EL (cell line): ENCODE measurements at regions not wholly inside any gene's neighbourhood (a gene's known extent, or its start where the extent isn't known, plus 50 kb on each side); places are given as distances from the start of the nearest gene placed in this dataset.
"Not testable (repeated sequence)": the region's sequence is repeated elsewhere in the genome, so short reads cannot be mapped to it uniquely, and the experiment has no call there.

Experiments
- DNase-seq: peaks from one replicate; pipeline ENCODE4 v3.0.0-alpha.2; 2016

DNA sequence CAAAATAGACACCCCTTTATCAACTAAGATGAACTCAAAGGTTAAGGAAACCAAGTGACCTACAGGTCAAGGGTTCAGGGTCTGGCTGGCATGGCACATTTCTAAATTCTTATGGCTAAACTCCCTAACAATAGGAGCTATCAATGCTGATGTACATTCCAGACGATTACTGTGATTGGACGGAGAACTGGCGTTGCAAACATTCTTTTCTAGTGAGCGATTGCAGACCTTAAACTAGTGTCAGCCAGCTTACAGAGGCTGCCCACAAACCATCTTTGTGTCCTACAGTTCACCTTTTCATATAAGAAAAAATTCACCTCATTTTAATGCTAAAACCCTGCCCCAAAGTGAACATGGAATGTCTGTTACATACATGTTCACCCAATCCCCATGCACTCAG is 382.9 kb downstream of the MAT2B start:
- peak; percentile 43 for DNase-seq

DNA sequence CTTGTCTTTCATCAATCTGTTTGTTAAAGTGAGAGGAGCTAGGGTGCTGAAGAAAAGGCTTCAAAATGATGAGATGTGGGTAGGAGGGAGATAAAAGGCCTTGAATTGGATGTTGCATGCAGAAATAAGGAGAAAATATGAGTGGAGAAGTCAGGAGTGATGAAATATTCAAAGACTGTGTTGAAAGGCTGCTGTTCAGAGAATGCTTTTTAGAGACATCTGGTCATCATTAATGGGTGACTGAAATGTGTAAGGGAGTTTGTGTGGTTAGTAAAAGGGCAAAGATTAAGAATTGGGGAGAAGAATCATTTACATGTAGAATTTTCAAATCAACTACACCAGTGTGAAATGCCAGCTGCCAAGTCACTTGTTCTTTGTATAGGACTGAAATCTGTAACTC is 383.9 kb downstream of the MAT2B start:
- peak; percentile 70 for DNase-seq

DNA sequence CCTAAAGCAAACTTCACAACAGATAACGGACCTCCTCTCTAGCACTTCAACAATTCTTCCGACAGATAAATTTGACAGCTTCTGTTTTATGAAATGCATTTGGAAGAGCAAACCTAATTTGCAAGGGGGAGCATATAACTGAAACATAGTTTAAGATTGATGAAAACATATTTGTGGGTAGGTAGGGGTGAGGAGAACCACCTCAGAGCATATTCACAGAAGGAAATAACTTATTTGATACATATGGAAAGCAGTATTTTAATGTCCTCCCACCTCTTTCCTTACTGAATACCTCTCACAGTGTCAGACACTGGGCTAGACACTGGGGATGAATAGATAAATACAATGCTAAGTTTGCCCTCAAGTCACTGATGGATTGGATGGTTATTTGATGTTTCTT is 384.8 kb downstream of the MAT2B start:
- DNase-seq: no peak

DNA sequence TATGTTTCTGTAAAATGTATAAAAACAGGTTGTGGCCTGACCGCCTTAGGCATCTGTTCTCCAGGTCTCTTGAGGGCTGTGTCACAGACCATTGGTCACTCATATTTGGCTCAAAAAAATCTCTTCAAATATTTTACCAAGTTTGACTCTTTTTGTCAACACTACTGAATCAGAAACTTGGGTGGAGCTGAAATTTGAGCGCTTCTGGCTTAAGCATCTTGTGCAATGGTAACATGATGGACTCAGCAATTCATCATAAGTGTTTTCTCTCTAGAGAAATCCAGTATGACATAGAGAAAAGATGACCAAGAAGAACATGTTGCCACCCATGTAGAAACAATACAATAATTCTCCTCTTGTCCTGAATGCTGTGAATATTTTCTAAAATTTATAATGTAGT is 387.9 kb downstream of the MAT2B start:
- no peak for DNase-seq

DNA sequence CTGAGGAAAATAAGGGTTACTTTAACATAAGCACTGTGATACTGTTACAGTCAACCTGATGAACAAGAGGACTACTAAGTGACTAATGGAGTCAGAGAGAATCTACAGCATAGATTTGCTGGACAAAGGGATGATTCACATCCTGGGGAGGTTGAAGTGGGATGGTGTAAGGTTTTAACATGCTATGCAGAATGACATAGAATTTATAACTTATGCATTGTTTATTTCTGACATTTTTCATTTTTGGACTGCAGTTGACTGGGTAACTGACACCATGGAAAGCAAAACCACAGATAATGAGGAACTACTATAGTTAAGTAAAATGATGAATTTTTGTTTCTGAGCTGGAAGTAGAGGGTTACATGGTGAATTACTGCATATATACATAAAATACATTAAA is 389.2 kb downstream of the MAT2B start:
- peak; percentile 67 for DNase-seq

DNA sequence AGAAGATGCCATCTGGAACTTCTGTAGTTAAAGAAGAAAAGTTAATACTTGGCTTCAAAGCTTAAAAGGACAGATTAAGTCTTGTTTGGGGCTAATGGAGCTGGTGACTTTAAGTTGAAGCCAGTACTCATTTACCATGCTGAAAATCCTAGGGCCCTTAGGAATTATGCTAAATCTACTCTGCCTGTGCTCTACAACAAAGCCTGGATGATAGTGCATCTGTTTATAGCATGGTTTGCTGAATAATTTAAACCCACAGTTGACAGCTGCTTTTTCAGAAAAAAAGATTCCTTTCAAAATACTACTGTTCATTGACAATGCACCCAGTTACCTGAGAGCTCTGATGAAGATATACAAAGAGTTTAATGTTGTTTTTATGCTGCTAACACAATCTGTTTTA is 393.5 kb downstream of the MAT2B start:
- no peak for DNase-seq

DNA sequence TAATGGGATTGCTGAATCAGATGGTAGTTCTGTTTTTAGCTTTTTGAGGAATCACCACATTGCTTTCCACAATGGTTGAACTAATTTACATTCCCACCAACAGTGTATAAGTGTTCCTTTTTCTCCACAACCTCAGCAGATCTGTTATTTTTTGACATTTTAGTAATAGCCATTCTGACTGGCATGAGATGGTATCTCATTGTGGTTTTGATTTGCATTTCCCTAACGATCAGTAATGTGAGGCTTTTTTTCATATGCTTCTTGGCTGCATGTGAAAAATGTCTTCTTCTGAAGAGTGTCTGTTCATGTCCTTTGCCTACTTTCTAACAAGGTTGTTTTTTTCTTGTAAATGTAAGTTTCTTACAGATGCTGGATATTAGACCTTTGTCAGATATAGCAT is 402.4 kb downstream of the MAT2B start:
- not testable (repeated sequence) for DNase-seq

DNA sequence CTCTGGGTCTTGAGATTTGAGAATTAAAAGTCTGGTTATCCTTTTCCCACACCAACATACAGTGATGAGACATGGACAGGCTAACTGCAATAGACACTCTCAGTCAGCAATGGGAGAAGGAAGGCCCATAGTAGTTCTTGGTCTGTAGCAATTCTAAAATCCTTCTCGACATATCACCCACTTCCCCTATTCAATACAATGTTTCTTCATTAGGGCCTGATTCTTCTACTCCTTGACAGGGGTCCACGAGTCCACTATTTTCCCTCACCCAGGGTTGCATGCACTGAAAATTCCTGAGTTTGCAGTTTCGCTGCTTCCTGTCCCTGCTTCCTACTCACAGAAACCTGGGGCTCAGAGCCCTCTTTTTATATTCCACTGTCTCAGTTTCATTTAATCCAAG is 402.8 kb downstream of the MAT2B start:
- DNase-seq: no peak

DNA sequence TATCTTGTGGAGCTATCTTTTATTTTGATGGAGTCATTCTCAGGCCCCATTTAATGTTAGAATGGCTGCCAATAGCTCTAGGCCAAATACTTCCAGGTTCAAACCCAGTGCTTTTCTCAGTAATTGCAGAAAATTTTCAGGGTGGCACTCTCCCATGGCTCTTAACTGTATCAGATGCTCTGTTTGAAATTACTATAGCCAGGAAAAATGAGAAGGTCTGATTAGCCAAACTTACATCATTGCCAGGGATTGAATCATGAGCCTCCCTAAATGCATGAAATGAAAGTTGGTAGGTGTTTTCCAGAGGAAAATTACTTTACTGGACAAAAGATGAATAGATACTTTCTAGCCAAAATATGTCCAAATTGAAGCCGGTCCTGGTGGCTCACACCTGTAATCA is 404.8 kb downstream of the MAT2B start:
- DNase-seq: no peak

DNA sequence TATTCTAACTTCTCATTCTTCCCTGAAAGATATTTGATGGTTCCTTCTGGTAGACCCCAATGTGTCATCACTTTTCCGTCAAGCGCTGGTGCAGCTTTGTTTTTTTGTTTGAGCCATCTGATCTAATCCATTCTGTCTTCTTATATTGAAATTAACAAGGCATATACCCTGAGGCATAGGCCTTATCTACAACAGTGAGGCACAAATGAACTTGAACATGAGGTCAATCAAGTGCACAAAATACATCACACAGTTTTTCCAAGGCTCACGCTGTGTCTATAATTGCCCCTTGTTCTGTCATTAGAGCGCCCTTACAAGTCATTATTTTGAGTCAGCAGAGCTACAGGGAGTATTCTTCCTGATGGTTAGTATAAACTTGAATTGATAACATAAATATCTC is 406.6 kb downstream of the MAT2B start:
- DNase-seq: no peak

DNA sequence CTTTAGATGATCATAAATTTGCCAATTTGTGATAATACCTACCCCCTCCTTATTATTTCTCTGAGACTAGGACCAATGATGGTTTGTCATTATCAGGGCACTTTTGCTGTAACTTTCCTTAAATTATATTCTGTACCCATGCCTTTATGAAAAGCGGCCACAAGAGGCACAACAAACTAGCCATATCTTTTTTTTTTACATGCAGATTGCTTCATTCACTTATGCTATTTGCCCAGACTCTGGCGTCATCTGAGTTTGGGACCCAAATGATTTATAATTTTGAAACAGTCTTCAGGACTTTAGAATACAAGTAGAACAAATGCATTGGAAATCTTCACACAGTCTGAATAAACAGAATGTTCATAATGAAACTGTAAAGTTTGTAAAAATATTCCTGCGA is 408.1 kb downstream of the MAT2B start:
- no peak for DNase-seq

DNA sequence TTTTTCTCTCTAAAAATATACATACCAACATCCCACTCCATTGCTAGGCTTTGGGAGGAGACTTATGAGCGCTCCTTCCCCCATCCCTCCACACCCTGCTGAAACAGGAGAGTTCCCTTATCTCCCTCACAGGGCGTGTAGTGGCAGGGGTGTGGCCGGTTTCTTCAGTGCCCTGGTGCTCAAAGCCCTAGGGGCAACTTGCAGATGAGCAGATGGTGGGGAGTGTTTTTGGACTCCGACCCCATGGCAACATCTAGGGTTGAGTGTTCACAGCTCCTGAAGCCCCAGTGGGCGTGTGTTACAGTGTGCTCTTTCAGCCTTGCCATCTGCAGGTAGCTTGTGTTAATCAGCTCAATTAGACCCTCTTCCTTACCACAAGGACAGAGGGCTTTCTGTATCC is 409.5 kb downstream of the MAT2B start:
- DNase-seq: no peak

DNA sequence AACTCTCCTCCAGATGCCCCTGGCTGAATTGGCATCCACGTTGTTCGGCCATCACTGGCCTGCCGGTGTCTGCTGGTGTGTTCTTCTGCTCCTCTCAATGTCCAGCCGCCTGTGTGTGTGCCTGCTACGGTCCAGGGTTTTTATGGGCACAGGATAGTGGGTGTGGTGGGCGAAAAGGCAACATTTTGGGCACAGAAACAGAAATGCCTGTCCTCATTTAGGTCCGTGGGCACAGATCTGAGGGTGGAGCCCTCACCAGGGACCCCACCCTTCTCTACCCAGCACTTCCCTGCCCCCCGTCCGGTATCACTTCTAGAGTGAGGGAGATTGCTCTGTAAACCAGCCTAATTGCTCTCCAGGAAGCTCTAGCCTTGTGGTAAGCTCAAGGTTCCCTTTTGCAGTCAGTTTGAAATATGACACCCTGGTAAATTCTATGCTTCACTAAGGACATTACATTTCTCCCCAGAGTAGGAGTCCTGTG is 410.1 kb downstream of the MAT2B start:
- peak; percentile 21 for DNase-seq

DNA sequence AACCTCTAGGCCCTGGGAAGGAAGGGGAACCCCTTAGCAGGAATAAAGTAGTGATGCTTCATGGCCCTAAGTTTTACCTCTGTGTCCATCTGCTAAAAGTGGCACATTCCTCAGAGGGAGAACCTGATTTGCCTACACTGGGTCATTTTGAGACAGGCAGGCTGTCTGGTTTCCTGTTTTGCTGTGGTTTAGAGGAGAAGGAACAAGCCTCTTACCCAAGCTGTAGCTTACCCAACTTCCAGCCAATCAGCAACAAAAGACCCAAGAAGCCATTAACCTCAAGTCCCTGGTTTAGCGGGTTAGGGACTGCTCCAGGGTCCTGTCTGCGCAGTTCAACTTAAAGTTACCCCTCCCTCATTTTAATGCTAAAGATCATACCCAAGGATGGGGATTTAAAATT is 411.0 kb downstream of the MAT2B start:
- DNase-seq: no peak

DNA sequence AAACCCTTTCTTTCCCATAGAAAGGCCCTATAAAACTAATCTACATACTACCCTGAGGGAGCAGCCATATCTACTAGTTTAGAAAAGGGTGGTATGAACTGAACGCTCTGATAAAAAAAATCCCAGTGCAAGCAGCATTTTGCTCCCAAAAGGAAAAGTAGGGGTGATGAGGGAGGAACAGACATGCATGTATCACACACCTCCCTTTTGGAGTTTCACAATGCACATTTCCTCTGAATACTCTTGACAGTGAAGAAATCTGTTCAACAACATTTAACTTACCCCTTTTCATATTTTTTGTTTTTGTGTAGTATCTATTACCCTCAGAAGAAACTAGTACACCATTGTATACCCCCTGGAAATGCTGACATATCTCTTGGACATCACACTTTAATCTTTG is 411.4 kb downstream of the MAT2B start:
- DNase-seq: no peak

DNA sequence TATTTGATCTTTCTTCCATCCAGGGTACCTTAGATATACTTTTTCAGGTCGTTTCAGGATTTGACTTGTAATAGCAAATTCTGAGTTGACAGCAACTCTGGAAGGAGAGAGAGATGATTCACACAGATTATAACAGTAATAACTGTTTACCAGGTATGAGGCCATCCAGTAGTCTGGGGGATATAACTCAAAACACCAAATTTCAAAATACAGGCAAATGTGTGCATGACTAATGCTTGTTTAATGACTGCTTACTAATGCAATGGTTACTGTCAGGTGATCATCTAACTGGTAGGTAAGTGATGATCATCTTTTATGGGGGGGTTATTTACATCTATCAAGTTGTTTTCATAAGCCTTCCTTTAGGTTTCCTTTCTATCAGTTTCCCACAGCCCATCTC is 412.3 kb downstream of the MAT2B start:
- DNase-seq: no peak

DNA sequence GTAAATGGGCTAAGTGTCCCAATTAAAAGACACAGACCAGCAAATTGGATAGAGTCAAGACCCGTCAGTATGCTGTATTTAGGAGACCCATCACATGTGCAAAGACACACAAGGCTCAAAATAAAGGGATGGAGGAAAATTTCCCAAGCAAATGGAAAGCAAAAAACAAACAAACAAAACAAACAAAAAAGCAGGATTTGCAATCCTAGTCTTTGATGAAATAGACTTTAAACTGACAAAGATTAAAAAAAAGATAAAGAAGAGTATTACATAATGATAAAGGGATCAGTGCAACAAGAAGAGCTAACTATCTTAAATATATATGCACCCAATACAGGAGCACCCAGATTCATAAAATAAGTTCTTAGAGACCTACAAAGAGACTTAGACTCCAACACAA is 429.6 kb downstream of the MAT2B start:
- DNase-seq: not testable (repeated sequence)

DNA sequence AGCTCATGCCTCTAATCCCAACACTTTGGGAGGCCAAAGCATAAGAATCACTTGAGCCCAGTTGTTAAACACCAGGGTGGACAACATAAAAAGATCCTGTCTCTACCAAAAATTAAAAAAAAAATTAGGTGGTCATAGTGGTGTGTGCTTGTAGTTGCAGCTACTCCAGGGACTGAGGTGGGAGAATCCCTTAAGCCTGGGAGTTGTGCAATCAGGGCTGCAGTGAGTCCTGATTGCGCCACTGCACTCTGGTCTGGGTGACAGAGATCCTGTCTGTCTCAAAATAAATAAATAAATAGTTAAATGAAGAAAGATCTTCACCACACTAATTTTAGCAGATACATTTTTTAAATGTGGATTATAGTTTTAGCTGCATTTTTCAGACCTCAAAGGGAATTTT is 433.2 kb downstream of the MAT2B start:
- peak; percentile 7 for DNase-seq

DNA sequence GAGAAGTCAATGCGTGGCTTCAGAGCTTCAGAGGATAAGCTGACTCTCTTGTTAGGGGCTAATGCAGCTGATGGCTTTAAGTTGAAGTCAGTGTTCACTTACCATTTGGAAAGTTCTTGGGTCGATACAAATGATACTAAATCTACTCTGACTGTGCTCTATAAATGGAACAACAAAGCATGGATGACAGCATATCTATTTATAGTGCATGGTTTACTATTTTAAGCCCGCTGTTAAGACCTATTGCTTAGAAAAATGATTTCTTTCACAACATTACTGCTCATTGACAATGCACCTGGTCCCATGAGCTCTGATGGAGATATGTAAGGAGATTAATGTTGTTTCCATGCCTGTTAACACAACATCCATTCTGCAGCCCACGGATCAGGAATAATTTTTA is 435.7 kb downstream of the MAT2B start:
- no peak for DNase-seq

DNA sequence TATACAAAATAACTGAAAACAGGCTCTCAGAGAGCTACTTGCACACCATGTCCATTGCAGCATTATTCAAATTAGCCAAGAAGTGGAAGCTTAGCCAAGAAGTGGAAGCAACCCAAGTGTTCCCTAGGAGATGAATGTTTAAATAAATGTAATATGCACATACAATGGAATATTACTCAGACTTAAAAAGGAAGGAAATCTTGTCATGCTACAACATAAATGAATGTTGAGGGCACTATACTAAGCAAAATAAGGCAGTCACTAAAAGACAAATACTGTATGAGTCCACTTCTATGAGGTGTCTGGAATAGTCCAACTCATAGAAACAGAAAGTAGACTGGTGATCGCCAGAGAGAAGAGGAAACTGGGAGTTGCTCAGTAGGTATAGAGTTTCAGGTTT is 438.1 kb downstream of the MAT2B start:
- no peak for DNase-seq

DNA sequence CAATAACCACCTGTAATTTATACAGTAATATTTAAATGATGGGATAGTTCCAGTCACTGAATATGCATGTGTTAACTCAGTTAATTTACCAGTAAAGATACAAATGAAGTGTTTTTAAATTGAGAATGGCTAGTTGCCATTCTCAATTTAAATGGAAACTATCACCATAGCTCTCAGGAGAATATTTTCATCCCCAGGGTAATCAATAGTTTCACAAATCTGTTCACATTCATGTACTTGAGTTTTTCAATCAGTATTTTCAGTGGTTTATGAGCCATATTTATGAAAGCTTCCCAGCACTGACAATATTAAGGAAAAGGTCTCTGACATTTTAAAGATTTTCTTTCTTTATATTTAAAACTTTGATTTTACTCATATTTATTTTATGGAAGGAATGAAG is 439.3 kb downstream of the MAT2B start:
- DNase-seq: no peak

DNA sequence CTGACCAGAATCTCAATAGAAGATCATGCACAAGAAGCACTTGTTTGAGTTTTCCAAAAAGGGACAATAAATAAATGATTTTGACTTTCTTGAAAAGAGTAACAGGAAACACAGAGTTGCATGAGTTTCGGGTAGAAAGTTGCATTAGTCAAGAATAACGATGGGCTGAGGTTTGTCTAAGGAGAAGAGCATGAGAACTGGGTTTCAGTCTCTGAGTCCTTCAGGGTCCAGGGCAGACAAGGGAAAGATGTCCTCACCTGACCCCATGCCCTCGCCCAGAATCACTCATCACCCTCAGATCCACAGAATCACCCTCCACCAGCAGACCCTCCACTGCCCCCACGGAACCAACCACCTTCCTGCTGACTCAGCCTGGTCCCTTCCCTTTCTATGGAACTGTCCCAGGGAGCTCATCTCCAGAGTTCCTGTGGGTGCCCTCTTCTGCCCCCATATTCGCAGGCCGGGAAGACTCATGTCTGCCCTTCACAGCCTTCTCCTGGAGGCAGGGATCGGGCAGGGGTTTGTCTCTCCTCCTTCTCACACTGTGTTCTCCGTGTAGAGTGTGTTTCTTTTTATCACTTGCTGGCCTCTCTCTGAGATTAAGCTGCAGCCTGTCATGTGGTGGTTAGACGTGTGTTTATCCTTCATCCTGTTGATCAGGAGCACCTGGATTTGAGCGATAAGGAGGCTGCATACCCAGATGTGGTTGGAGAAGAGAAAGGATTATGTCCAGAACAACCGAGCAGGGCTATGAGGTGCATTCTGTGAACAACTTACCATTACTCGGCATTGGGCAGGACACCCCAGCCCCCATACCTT is 442.6 kb downstream of the MAT2B start:
- no peak for DNase-seq

DNA sequence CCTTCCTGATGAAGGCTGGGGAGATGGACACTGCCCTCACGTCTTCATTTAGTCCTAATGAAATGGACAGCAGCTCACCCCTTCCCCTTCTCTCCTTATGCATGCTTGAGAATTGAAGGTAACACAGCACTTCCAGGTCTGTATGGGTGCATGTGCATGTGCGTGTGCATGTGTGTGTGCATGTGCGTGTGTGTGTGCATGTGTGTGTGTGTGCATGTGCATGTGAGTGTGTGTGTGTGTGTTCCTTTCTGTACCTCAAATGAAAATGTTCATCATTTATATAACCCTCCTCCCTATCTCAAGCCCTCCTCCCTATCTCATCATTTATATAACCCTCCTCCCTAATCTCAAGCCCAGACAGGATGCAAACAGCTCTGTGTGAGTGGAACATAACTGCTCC is 444.8 kb downstream of the MAT2B start:
- DNase-seq: no peak

DNA sequence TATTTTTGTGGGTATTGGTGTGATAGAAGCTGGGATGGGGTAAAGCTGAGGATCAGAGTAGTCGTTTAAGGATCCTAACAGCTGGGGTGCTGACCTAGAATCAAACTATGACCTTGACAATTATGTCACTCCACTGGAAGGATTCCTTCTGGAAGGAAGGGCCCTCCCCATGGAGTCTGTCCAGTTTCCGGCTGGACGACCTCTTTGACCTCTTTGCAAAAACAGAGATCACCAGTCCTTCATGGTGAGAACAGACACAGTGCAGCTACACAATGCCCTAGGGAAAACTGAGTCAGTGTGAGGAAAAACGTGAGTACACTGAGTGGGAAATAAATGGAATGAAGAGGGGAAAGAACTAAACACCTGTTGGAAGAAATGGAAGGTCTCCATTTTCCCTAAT is 445.6 kb downstream of the MAT2B start:
- DNase-seq: no peak

DNA sequence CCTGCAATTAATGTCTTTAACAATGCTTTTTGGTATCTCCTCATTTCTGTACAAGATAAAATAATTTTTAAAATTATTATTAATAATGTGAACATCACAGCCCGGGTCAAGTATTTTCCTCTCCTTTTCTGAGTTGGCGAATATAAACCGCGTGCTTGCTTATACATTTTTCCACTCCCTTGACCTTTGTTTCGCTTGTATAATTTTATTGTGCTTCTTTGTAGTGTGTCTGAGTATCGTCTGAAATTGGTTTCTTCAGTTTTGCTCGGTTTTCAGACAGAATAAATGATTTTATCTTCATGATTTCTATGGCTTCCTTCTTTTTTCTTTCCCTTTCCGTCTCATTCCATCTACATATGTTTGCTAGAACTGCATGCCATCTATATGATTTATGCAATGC is 448.5 kb downstream of the MAT2B start:
- DNase-seq: no peak
